PC-3 (cell line): ENCODE measurements at regions not wholly inside any gene's neighbourhood (a gene's known extent, or its start where the extent isn't known, plus 50 kb on each side); places are given as distances from the start of the nearest gene placed in this dataset.

Experiments
- ATAC-seq: fragments of 200-7000 bp; cut with Tn5 transposase; 2 replicates; pipeline ENCODE4 v1.9.1; 2020; ENCODE audit warnings: mild to moderate bottlenecking, moderate library complexity
- BruUV-seq: library from RNA; stranded (reverse); fragments of 400-500 nt; replicated peaks from 2 replicates; lab custom pipeline; 2021; lab: Mats Ljungman, UMichigan
- CTCF ChIA-PET: fragments of 300-600 bp; sonication (Branson Sonifier 250); formaldehyde crosslinking; loops from one replicate; lab custom pipeline; 2022; ENCODE audit warnings: antibody characterized with exemption; lab: Charles Lee
- POLR2A ChIA-PET: fragments of 300-600 bp; sonication (Branson Sonifier 250); formaldehyde crosslinking; loops from one replicate; lab custom pipeline; 2022; ENCODE audit warnings: antibody characterized with exemption; ENCODE audit not compliant: unreplicated experiment; lab: Charles Lee
- DNase-seq: peaks from one replicate; pipeline ENCODE4 v3.0.0-alpha.2; 2015
- H2AFZ ChIP-seq: fragments of 300-600 bp; sonication (generic); 2 replicates; pipeline ENCODE4 v1.6.0; 2016; ENCODE audit warnings: antibody characterized with exemption, low read length
- H3F3A ChIP-seq: fragments of 300-600 bp; sonication (generic); one replicate; pipeline ENCODE4 v1.6.0; 2017; ENCODE audit warnings: antibody characterized with exemption, low read length, control low read depth, mild to moderate bottlenecking; ENCODE audit not compliant: unreplicated experiment
- H3K27ac ChIP-seq: fragments of 300-600 bp; sonication (generic); 2 replicates; pipeline ENCODE4 v1.5.1; 2016; ENCODE audit warnings: mild to moderate bottlenecking, low read length
- H3K27me3 ChIP-seq: fragments of 300-600 bp; sonication (generic); 2 replicates; pipeline ENCODE4 v1.6.1; 2016; ENCODE audit warnings: low read length, mixed read lengths
- H3K36me3 ChIP-seq: fragments of 300-600 bp; sonication (generic); 2 replicates; pipeline ENCODE4 v1.6.1; 2016; ENCODE audit warnings: low read depth, mixed run types, low read length, mixed read lengths
- H3K4me1 ChIP-seq: fragments of 300-600 bp; sonication (generic); 2 replicates; pipeline ENCODE4 v1.5.1; 2016; ENCODE audit warnings: low read length; ENCODE audit not compliant: insufficient read depth
- H3K4me2 ChIP-seq: fragments of 300-600 bp; sonication (generic); 2 replicates; pipeline ENCODE4 v1.6.0; 2016; ENCODE audit warnings: low read length
- H3K4me3 ChIP-seq: fragments of 300-600 bp; sonication (generic); 2 replicates; pipeline ENCODE4 v1.5.1; 2016; ENCODE audit warnings: mild to moderate bottlenecking, low read length, mixed read lengths
- H3K79me2 ChIP-seq: fragments of 300-600 bp; sonication (generic); 2 replicates; pipeline ENCODE4 v1.6.1; 2017; ENCODE audit warnings: low read length, mixed read lengths
- H3K9ac ChIP-seq: fragments of 300-600 bp; sonication (generic); 2 replicates; pipeline ENCODE4 v1.6.0; 2016; ENCODE audit warnings: mild to moderate bottlenecking, low read length
- H3K9me2 ChIP-seq: fragments of 300-600 bp; sonication (generic); replicated peaks from 2 replicates; pipeline ENCODE4 v1.6.1; 2016; ENCODE audit warnings: mixed run types, low read length, mixed read lengths
- H3K9me3 ChIP-seq: fragments of 300-600 bp; sonication (generic); 2 replicates; pipeline ENCODE4 v1.6.1; 2016; ENCODE audit warnings: low read length, mixed read lengths
- H4K20me1 ChIP-seq: fragments of 300-600 bp; sonication (generic); 2 replicates; pipeline ENCODE4 v1.6.1; 2016; ENCODE audit warnings: low read length, mixed read lengths
- EZH2 ChIP-seq: fragments of 300-600 bp; sonication (generic); IDR thresholded peaks from one replicate; pipeline ENCODE4 v1.6.1; 2017; ENCODE audit warnings: antibody characterized with exemption, mild to moderate bottlenecking, low read length; ENCODE audit not compliant: unreplicated experiment
- EZH2phosphoT487 ChIP-seq: fragments of 300-600 bp; sonication (generic); IDR thresholded peaks from 2 replicates; pipeline ENCODE4 v1.6.1; 2018; ENCODE audit warnings: mild to moderate bottlenecking, antibody characterized with exemption, low read length, borderline replicate concordance
- intact Hi-C: fragments of 100-400 bp; cut with micrococcal nuclease; formaldehyde crosslinking; loops from 2 replicates; pipeline ENCODE4 v1.9.0; 2023
- TF ChIP-seq, protein P1 (sequence below): fragments of 300-600 bp; sonication (generic); conservative IDR thresholded peaks from 2 replicates; pipeline ENCODE4 v1.5.1; 2017; ENCODE audit warnings: antibody characterized with exemption, low read depth, mild to moderate bottlenecking, low read length

GRCh38 chr12:59131462-59131861 lies 211.2 kb upstream of the LRIG3 start:
- intact Hi-C loops: no loop called here
- Histone ChIP-seq H3K27me3 (no peaks in the 10 kb centered on the region), H3K9me2 (no peaks in the 10 kb centered on the region), H3F3A (no peaks in the 10 kb centered on the region), H3K27ac (no peak overlapping the region), H3K9ac (no peak overlapping the region), H3K4me3 (no peak overlapping the region), H3K9me3 (no peaks in the 10 kb centered on the region), H4K20me1 (no peaks in the 10 kb centered on the region), H3K4me2 (no peak overlapping the region), H3K79me2 (no peaks in the 10 kb centered on the region), H3K36me3 (no peaks in the 10 kb centered on the region), H3K4me1 (no peaks in the 10 kb centered on the region), H2AFZ (no peak overlapping the region; the same call in 1 of the 2 replicates)
- no peak for DNase-seq
- POLR2A ChIA-PET: no interaction called here
- no TSS peak for BruUV-seq
- no peak for ATAC-seq
- CTCF ChIA-PET: no interaction called here
- TF ChIP-seq, protein P1, sequence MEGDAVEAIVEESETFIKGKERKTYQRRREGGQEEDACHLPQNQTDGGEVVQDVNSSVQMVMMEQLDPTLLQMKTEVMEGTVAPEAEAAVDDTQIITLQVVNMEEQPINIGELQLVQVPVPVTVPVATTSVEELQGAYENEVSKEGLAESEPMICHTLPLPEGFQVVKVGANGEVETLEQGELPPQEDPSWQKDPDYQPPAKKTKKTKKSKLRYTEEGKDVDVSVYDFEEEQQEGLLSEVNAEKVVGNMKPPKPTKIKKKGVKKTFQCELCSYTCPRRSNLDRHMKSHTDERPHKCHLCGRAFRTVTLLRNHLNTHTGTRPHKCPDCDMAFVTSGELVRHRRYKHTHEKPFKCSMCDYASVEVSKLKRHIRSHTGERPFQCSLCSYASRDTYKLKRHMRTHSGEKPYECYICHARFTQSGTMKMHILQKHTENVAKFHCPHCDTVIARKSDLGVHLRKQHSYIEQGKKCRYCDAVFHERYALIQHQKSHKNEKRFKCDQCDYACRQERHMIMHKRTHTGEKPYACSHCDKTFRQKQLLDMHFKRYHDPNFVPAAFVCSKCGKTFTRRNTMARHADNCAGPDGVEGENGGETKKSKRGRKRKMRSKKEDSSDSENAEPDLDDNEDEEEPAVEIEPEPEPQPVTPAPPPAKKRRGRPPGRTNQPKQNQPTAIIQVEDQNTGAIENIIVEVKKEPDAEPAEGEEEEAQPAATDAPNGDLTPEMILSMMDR: no peak
- no peak for TF ChIP-seq EZH2
- TF ChIP-seq EZH2phosphoT487: no peak

DNA sequence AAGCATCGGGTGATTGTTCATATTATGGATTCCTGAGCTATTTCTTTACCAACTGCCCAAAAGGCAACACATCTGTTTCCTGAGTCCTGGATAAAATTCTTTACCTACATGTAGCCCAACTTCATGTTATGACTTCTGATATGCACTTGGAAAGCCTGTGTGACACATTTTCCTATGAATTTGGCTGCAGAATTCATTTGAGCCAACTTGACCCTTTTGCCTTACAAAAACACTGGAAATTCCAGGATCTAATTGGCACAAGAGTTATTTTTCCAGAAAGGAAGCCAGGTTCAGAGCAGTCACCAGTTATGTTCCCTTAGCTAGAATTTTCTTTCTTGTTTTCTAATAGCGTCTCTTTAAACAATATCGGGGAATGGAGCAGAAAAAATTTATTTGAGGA lies 202.5 kb upstream of the LRIG3 start:
- no peak overlapping the region for H2AFZ ChIP-seq
- no peak overlapping the region for H3K9ac ChIP-seq
- POLR2A ChIA-PET: no interaction called here
- ATAC-seq (no peak), DNase-seq (no peak)
- H3K9me3 ChIP-seq: no peaks in the 10 kb centered on the region
- H3F3A ChIP-seq: no peaks in the 10 kb centered on the region
- no peaks in the 10 kb centered on the region for H3K36me3 ChIP-seq
- peaks cover 24% of the 10 kb centered on the region for H3K4me1 ChIP-seq
- no peak overlapping the region for H3K4me2 ChIP-seq
- H3K9me2 ChIP-seq: no peaks in the 10 kb centered on the region
- CTCF ChIA-PET: no interaction called here
- no peak overlapping the region for H3K4me3 ChIP-seq
- no peaks in the 10 kb centered on the region for H4K20me1 ChIP-seq
- no peak overlapping the region for H3K27ac ChIP-seq
- TF ChIP-seq, protein P1: no peak
- TF ChIP-seq EZH2phosphoT487 (no peak), EZH2 (no peak)
- no peaks in the 10 kb centered on the region for H3K27me3 ChIP-seq
- H3K79me2 ChIP-seq: no peaks in the 10 kb centered on the region
- intact Hi-C loops: no loop called here
- BruUV-seq: no TSS peak

DNA sequence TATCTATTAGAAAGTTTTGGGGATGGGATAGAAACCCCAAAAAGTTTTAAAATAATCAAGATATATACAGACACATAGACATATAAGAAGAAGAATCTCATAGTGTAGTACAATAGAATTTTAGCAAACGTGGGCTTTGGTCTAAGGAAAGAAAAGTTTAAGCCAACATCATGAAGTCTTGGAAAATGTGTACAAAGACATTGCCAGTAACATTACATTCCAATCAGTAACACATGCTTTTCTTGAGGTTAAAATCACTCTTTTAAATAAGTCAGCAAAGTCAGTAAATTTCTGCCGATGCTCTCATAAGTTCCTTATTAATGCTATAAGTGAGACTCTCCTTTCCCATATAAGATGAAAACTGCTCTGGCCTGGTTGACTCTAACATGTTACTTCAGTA lies 201.1 kb upstream of the LRIG3 start:
- Histone ChIP-seq H3K9me2 (no peaks in the 10 kb centered on the region), H3K36me3 (no peaks in the 10 kb centered on the region), H3K27ac (no peak overlapping the region), H3K9ac (no peak overlapping the region), H3K4me2 (no peak overlapping the region), H3K27me3 (no peaks in the 10 kb centered on the region), H4K20me1 (no peaks in the 10 kb centered on the region), H3K79me2 (no peaks in the 10 kb centered on the region), H2AFZ (no peak overlapping the region), H3K4me3 (no peak overlapping the region), H3F3A (no peaks in the 10 kb centered on the region), H3K4me1 (peaks cover 24% of the 10 kb centered on the region), H3K9me3 (no peaks in the 10 kb centered on the region)
- no peak for TF ChIP-seq EZH2phosphoT487
- no peak for TF ChIP-seq EZH2
- TF ChIP-seq, protein P1: no peak
- ChIA-PET POLR2A (no interaction called here), CTCF (no interaction called here)
- intact Hi-C loops: no loop called here
- BruUV-seq: no TSS peak
- ATAC-seq: no peak
- no peak for DNase-seq
